COLO829 (cell line): ENCODE measurements at regions not wholly inside any gene's neighbourhood (a gene's known extent, or its start where the extent isn't known, plus 50 kb on each side); places are given as distances from the start of the nearest gene placed in this dataset.
A peak's percentile ranks its signal among the peaks of the same experiment; 100 is the strongest.

Experiments used
- DNase-seq: peaks from one replicate; pipeline ENCODE4 v3.0.0; 2012; ENCODE audit warnings: low spot score

DNA sequence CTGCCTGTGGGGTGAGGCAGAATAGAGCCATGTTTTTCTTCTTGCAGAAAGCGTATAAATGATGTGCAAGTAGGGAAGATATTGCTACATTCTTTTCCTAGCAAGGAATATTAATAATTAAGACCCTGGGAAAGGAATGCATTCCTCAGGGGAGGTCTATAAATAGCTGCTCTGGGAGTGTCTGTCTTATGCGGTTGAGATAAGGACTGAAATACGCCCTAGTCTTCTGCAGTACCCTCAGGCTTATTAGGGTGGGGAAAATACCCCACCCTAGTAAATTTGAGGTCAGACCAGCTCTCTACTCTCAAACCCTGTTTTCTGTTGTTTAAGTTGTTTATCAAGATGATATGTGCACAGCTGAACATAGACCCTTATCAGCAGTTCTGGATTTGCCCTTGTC, 155.9 kb upstream of the HMCN1 start:
- DNase-seq: no peak

DNA sequence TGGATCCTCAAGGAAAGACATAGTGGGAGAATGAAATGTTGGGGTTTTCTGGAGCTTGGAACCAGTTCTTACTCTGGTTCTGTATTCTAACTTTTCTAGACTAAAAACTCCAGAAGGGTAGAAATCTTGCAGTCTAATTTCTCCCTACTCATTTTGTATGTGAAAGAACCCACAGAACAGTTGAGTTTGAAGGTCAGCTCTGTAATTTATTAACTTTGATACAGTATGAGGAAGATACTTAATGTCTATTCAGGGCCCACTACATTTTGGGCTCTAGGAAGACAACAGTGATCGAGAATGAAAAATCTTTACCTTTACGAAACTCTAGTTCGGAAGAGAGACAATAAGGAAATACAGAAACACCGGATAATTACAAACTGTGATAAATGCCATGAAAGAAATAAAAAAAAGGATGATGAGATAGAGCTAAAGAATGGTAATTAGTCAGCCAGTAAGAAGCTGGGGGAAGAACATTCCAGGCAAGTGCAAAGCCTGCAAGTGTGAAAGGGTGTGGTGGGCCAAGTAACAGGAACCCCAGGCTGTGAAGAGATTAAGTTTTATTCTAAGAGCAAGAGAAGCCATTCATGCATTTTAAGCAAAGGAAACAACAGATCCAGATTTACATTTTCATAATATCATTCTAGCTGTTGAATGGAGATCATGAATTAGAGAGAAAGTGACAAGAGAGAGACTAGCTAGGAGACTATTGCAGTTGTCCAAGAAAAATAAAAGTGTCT, 159.9 kb upstream of the HMCN1 start:
- DNase-seq: no peak

DNA sequence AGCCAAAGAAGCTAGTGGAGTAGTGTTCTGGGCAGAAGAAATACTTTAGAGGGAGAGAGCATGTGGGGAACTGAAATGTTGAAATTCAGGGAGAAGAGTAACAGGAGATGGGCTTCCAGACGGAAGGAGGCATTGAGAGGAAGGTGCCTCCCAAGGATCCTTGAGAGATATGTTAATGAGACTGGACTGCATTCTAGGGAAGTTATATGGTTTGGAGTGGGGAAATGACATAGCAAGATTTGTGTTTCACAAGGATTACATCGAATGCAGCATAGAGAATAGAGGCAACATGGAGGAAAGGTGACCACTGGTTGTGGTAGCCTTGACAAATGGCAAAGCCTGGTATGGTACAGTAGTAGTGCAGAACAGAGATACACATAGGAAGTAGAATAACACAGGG, 160.5 kb upstream of the HMCN1 start:
- no peak for DNase-seq

DNA sequence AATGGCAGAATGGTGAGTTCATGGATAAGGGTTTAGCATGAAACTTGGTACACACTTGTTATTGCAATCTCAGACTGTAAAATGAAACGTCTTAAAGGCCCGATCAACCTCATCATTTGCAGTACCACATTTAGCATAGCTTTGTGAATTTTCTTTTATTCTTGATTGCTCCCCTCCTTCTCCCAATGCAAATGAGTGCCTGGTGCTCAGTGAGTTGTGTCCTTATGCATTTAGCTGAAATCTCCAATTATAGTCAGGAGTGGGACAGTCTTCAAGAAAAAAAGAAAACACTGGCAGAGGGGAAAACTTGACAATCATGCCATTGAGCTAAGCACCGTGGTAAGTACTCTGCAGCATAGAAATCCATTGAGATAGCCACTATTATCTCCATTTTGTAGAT, 161.0 kb upstream of the HMCN1 start:
- DNase-seq: no peak

DNA sequence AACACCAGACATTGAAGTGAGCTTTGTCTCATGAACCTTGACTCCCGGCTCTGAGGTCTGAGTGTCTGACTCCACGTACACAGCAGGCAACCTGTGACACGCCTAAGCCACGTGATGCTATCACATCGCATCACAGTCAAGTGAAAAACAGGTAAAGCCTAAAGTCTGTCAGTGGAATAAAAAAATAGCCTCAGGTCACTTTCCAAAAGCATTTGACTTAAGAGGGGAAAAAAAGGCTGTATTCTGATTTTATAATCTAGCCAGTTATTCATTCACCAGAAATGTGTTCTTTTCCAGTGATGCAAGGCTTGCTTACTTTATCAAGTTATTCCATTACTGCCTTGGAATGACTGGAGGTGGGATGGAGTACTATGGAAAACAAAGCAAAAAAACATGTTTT, 163.2 kb upstream of the HMCN1 start:
- DNase-seq: no peak

DNA sequence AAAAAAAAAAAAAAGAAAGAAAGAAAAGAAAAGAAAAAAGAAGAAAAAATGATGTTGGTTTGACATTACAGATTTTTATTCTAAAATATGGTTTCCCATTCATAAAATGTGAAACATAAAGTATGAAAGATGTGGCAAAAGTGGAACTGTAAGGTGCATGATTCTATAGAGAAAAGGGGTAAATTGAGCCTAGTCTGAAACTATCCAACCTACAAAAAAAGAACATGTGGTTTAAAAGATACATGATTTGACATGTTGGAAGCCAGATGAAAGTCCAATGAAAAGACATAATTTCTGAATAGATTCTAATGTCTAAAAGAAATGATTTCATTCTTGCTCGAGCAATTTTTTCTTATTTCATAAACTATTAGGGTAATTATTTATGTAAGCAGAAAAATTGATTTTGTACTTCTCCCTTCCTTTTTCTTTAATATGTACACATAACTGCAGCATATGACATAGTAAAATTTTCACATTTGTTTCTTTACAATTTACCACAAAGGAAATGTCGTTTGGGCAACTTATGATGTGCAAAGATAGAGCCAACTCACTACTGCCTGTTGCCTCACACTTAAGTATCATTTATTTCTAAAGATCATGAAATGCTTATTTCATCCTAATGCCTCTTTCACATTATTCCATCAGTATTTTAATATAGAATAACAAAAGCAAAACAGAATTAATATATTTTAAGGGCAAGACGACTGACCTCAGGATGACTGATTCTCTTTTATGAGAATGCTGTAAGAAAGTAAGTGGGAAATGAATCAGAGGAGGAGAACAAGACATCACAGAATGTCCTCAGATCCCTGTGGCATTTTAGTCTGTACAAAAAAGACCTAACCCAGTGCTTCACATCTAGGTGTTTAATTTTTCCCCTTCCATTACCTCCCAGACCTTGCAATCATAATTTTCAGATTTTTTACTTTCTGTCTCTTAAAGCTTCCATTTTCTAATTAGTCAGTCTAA, 165.8 kb upstream of the HMCN1 start:
- DNase-seq: no peak

DNA sequence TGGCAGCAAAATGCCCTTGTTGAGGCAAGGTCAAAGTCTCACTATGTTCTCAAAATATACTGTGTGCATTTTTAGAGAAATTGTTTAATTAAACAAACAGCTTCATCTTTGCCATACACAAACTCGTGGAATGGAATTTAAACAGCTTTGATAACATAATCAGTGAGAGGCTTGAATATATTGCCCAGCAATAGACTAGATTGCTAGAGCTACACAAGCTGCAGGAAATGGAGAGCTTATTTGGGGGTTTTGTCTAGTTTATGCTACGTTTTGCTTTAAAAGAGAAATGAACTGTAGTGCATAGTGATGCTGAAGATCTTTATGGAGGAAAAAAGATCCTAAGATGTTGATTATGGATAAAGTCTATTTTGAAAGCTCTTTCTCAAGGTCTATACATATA, 166.8 kb upstream of the HMCN1 start:
- DNase-seq: no peak

DNA sequence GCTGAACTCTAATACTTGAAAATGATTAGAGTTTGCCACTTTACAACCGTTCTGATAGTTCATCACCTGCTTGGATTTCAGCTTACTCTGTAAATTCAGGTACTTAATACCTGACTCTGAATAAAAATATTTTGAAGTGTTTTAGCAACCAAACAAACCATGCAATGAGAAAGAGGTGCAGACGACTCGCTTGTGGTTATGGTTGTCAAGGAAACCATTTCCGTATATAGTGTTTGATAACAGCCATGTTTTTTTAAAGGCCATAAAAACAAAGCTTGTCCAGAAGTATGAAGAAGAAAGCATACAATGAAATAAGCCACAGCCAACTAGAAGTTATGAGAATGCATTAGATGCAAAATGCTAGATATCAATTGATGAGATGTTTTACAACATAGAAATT, 167.2 kb upstream of the HMCN1 start:
- peak; percentile 50 for DNase-seq

DNA sequence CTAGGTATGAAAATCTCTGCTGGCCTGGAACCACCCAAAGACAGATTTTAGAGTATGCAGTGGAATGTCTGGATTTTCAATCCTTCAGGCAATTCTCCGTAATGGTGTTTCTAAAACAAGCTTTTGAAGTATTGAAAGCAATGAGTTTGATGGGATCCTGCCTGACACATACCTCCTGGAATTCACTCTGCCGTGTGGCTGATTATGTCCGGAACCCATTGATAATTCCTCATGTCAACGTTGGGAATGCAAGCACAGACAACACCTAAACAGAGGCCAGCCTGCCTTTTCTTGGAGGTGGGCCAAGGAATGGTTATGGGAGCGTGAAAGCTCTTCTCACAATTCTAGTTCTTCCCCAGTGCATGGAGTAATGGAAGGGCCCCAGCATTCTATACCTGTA, 168.9 kb upstream of the HMCN1 start:
- peak; percentile 61 for DNase-seq

DNA sequence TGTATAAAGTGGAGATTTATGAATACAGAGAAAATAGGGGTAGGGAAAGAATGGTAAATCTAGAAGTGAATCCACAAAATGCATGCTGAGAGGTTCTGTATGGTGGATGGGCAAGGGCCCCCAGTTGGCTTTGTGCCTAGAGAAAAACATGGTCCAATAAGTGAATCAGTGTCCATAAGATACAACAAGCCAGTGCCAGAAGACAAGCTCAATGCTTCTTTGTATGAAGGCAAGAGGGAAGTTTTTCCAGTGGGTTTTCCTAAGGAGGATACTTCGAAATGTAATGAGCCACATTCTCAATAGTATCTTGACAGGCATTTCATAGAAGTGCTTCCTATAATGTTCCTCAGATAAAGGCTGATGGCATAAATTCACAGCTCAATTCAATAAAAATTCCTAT, 169.4 kb upstream of the HMCN1 start:
- peak; percentile 44 for DNase-seq

DNA sequence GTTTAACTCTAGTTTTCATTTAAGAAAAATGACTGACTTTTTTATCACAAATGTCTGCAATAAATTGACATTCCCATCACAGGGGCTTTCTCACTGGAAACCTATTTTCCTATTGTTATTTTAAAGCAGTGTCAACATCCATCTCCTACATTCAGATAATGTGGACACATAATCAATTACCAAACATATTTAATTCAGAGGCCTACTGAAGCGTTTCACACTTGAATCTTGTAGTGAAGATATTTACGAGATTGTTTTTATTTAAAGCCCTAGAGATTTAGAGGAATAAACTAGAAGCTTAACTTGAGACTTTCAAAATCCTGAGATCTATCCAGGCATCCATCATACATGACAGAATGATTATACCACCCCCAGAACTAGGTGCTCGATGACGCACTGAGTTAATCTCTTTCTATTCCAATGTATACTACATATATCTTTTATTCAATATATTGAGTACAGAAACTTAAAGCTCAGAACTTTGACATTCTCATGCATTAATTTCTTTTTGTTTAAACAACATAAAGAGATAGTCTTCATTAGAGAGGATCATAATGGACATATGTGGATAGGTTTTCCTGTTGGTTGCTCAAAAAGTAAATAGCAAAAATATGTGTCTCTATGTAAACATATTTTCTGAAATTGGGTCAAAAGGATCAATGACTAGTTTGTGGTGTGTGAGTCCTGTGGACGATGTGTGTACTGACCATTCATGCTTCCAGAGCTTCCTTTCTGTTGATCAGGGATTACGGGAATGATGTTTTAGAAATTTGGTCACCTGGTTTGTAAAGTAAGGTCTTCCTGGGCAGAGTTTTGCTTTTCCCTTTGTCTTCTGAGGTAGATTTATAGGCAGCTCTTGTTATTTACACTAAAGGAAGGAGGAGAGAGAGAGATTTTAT, 171.5 kb upstream of the HMCN1 start:
- DNase-seq: no peak

DNA sequence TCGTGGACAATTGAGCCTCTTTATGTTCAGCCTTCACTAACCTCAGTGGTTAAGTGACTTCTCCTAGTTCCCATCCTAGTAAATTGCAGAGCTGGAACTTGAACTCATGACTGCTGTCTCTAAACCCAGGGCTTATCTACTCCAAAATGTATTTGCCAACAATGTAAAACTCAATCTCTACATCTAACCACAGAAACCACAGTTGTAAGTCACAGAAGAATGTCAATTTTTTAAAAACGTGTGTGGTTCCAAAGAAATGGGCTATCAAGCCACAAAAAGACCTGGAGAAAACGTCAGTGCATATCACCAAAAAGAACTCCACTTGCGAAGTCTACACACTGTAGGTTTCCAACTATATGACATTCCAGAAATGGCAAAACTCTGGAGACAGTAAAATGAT, 172.6 kb upstream of the HMCN1 start:
- DNase-seq: no peak

DNA sequence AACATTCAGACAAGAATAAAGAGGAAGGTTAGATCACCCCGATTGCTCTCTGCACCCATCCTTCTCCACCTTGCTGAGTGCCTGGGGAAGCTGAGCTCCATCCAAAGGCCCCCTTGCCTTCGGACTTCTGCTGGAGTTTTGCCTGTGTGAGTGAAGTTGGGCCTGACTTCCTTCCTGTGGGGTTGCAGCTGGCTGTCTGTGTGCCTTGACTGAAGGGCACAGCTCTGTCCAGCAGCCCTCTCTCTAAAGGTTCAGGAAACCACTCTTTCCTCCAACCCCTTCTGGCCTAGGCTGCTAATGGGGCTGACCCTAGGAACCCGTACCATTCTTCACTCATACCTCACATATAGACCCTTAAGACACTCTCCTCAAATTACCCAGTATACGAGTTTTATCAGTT, 173.4 kb upstream of the HMCN1 start:
- no peak for DNase-seq

DNA sequence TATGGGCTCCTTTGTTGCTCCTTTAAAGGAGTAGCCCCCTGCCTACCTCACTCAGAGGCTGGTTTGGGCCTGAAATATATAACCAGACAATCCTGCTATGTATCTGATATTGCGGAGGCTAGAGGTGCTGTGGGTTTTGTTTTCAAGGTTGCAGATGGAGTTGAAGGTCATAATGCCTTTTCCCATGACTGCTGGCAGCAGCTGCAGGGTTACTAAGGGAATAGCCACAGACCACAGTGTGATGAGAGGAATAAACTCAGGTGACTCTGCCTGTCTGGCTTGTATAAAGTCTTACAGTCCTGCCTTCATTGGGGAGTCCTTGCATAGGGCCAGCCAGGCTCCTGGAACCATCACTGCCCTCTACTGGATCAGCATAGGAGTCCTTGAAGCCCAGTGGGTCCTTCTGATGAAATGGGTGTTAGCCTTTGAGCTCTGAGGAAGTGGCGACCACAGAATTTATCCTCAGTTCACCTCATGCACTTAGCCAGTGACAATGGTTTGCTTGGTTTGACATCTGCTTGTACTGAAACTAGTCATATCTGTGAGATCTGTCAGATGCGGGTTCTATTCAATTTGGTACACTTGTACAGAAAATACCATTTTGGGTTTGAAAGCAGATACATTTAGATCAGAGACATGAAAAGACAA, 174.4 kb upstream of the HMCN1 start:
- peak; percentile 73 for DNase-seq

DNA sequence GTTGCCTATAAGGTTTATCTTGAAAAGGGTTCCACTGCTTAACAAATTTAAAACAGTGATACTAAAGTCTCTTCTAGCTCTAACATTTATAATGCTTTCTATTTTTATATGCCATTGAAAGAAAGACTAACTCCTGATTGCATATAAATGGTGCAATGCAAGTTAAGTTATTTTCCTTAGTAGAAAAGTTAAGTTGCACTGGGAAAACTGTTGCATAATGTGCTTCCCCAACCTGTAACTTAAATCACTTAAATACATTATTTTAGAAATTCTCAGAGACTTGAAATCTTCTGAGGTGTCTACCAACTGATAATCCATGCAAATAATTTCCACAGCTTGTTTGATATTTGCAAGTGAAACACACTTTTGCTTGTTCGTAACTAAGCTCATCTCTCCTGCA, 175.0 kb upstream of the HMCN1 start:
- no peak for DNase-seq

DNA sequence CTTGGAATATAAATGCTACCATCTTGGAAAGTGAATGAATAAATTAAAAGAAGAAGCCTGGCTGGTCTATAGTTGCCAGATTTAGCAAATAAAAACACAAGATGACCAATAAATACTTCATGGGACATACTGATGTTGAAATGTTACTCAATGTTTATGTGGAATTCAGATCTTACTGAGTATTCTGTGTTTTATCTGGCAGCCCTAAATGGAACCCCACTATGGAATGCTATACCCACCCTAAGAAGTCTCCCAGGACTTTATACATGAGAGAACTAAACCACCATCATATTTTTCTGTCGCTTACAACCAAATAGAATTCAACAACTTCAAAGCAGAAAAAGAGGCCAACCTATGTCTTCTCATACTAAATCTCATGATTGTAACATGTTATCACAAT, 177.6 kb upstream of the HMCN1 start:
- DNase-seq: no peak

DNA sequence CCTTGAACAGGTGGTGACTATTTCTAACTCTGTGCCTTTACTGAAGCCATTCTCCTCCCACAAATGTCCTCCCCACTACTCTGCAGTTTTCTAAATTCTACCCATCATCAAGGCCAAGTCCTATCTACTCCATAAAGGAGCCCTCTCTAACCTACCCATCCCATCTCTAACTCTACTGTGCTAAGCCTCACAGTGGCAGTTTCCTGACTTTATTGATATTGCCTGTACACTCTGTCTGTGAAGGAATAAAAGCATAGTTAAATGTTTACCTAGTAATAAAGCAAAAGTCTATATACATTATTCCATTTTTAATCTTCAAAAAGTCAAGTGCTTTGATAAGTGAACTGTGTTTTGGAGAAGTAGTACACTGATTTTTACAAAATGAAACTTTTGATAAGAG, 178.4 kb upstream of the HMCN1 start:
- no peak for DNase-seq

DNA sequence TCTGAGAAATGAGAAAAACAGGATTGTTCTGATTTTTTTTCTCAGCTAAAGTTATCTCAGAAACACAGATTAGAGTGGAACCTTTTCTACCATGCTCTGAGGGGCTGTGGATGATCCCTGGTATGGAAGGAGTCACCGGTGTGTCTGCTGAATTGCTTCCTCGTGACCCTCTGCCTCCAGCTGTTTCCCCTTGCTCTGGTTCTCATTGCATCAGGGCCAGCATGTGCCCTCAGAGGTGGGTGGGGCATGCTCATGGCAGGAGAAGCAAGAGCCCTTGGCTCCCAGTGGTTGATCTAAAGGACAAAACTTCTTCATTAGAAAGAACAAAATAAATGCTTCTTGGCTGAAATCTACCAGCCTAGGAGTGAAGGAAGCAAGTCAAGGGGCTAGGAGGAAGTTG, 183.2 kb upstream of the HMCN1 start:
- no peak for DNase-seq

DNA sequence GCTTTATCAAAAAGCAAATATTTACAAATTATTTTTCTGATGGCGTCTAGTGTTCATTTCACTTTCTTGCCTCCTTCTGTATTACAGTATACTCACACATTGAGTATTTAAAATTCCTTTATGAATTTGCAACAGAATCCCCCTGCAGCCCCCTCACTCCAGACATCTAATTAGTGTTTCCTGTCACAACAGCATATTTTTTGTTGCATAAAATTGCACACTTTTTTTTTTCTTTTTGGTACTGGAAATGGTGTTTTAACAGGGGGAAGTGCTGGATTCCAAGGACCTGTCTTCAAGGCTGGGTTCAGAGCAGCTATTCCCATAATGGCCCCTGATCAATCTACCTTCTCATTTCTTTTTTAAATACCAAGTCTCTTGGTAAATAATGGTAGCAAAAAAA, 184.3 kb upstream of the HMCN1 start:
- DNase-seq: no peak

DNA sequence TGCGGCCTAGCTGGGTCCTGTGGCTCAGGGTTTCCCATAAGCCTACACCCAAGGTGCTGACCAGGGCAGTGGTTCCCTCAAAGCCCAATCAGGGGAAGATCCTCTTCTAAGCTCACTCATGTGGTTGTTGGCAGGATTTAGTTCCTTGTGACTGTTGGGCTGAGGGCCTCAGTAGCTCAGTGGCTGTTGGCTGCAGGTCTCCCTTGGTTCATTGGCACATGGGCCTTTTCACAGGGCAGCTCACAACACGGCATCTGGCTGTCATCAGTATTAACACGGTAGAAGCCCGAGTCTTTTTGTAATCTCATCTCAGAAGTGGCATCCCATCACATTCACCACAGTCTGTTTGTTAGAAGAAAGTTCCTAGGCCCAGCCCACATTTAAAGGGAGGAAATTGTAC, 188.2 kb upstream of the HMCN1 start:
- DNase-seq: no peak

DNA sequence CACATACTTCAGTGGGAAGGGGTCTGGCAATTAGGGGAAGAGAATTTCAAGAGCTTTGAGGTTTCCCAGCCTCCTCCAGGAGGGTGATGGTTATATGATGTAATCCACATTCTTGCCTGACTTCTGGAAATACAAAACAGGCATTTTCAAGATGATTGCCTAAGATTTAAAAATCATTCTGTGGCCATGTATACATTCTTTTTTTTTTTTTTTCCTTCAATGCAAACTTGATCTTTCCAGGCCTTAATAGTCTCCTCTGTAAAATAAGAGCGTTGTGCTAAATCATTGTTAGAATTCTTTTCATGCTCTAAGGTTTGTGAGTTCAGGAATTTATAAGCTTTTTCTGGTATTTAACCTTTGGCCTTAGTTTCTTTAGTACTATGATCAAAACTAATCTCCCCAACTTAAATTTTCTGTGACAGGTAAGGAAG, 192.3 kb upstream of the HMCN1 start:
- DNase-seq: no peak

DNA sequence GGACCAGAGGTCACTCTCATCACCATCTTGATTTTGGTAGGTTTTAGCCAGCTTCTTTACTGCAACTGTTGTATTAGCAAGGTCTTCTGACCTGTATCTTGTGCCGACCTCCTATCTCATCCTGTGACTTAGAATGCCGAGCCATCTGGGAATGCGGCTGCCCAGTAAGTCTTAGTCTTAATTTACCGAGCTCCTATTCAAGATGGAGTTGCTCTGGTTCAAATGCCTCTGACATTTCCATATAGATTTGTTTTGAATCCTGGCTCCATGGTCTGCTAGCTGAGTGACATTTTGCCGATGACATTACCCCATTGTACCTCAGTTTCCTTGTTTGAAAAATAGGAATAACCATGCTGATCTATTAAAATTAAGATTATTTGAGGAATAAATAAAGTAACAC, 193.9 kb upstream of the HMCN1 start:
- no peak for DNase-seq
